GM12878 (cell line): ENCODE measurements at regions not wholly inside any gene's neighbourhood (a gene's known extent, or its start where the extent isn't known, plus 50 kb on each side); places are given as distances from the start of the nearest gene placed in this dataset.
A peak's percentile ranks its signal among the peaks of the same experiment; 100 is the strongest.

ENCODE experiments used
- ATAC-seq: fragments of 200-7000 bp; cut with Tn5 transposase; 3 replicates; pipeline ENCODE4 v1.9.1; 2020; ENCODE audit warnings: mild to moderate bottlenecking, moderate library complexity
- BruUV-seq: library from RNA; stranded (reverse); fragments of 400-500 nt; replicated peaks from 2 replicates; lab custom pipeline; 2021; lab: Mats Ljungman, UMichigan
- CTCF ChIA-PET: fragments of 300-600 bp; sonication (Branson Sonifier 250); formaldehyde crosslinking; extraction: SDS; loops from one replicate; lab custom pipeline; 2021; ENCODE audit warnings: inconsistent platforms; lab: Yijun Ruan, JAX
- POLR2A ChIA-PET: fragments of 350-600 bp; formaldehyde crosslinking; extraction: SDS; loops from one replicate; lab custom pipeline; 2021; ENCODE audit warnings: inconsistent platforms; lab: Charles Lee
- RAD21 ChIA-PET: fragments of 300-600 bp; sonication (Branson Sonifier 250); formaldehyde crosslinking; loops from one replicate; lab custom pipeline; 2023; ENCODE audit warnings: antibody characterized with exemption; ENCODE audit not compliant: unreplicated experiment; lab: Charles Lee
- SMC1A ChIA-PET: fragments of 300-600 bp; sonication (Branson Sonifier 250); formaldehyde crosslinking; loops from one replicate; lab custom pipeline; 2023; ENCODE audit not compliant: unreplicated experiment, uncharacterized antibody; lab: Charles Lee
- DNase-seq: peaks from one replicate; pipeline ENCODE4 v3.0.0-alpha.2; 2011; ENCODE audit warnings: low read depth, low spot score
- FAIRE-seq: peaks from 3 replicates; lab custom pipeline; 2011; peaks lifted over from hg19 to GRCh38; lab: Jason Lieb, UNC
- H2AFZ ChIP-seq: 2 replicates; pipeline ENCODE4 v1.6.0; 2011; ENCODE audit warnings: low read depth, low read length, control low read depth; ENCODE audit not compliant: control insufficient read depth
- H3K27ac ChIP-seq: 2 replicates; pipeline ENCODE4 v1.5.1; 2011; ENCODE audit warnings: control low read depth; ENCODE audit not compliant: control insufficient read depth, insufficient read depth
- H3K27me3 ChIP-seq, 2 experiments: replicated peaks in 1 of 2; 2 replicates each; pipeline versions ENCODE4 v1.6.0 to v1.6.1; 2011; ENCODE audit warnings: low read length in 1 of 2; ENCODE audit not compliant: control insufficient read depth in 2 of 2, insufficient read depth in 2 of 2
- H3K36me3 ChIP-seq, 2 experiments: 2 replicates each; pipeline ENCODE4 v1.5.1; 2011; ENCODE audit warnings: low read length in 1 of 2; ENCODE audit not compliant: control insufficient read depth in 2 of 2, insufficient read depth in 2 of 2
- H3K4me1 ChIP-seq: 2 replicates; pipeline ENCODE4 v1.6.1; 2011; ENCODE audit warnings: mild to moderate bottlenecking, low read length, moderate library complexity, mixed read lengths; ENCODE audit not compliant: control insufficient read depth, insufficient read depth
- H3K4me2 ChIP-seq: 2 replicates; pipeline ENCODE4 v1.6.0; 2011; ENCODE audit warnings: control low read depth; ENCODE audit not compliant: control insufficient read depth, insufficient read depth
- H3K4me3 ChIP-seq: fragments of 200-600 bp; sonication (generic); 2 replicates; pipeline ENCODE4 v1.5.1; 2016
- H3K79me2 ChIP-seq: 2 replicates; pipeline ENCODE4 v1.6.0; 2011; ENCODE audit warnings: low read length; ENCODE audit not compliant: control insufficient read depth, insufficient read depth
- H3K9ac ChIP-seq: 2 replicates; pipeline ENCODE4 v1.8.0; 2011; ENCODE audit warnings: low read length, control low read depth, mixed read lengths; ENCODE audit not compliant: control insufficient read depth, insufficient read depth
- H3K9me3 ChIP-seq: replicated peaks from 3 replicates; pipeline ENCODE4 v1.5.1; 2011; ENCODE audit warnings: mild to moderate bottlenecking, low read length; ENCODE audit not compliant: control insufficient read depth, insufficient read depth
- H4K20me1 ChIP-seq: 2 replicates; pipeline ENCODE4 v1.6.0; 2011; ENCODE audit not compliant: control insufficient read depth, insufficient read depth
- ATF3 ChIP-seq: IDR thresholded peaks from 2 replicates; pipeline ENCODE4 v1.6.1; 2011; ENCODE audit warnings: low read depth, mild to moderate bottlenecking, low read length, moderate library complexity, borderline replicate concordance; ENCODE audit errors: extremely low read depth
- MTA2 ChIP-seq: fragments of 450-650 bp; IDR thresholded peaks from 2 replicates; pipeline ENCODE4 v1.6.1; 2016; ENCODE audit warnings: low read depth, mild to moderate bottlenecking, moderate library complexity
- MYB ChIP-seq: fragments of 150-350 bp; IDR thresholded peaks from 2 replicates; pipeline ENCODE4 v1.6.1; 2014; ENCODE audit warnings: mild to moderate bottlenecking, low read depth, low read length, borderline replicate concordance
- NR2C1 ChIP-seq: fragments of 450-650 bp; IDR thresholded peaks from 2 replicates; pipeline ENCODE4 v1.6.1; 2017; ENCODE audit warnings: antibody characterized with exemption, mild to moderate bottlenecking, moderate library complexity
- NRF1 ChIP-seq: conservative IDR thresholded peaks from 2 replicates; pipeline ENCODE4 v1.6.1; 2011; ENCODE audit warnings: mild to moderate bottlenecking, low read depth, low read length, improper control_type of control experiment
- PML ChIP-seq: IDR thresholded peaks from 2 replicates; pipeline ENCODE4 v1.6.1; 2012; ENCODE audit warnings: low read length, inconsistent platforms
- RAD51 ChIP-seq: fragments of 450-650 bp; IDR thresholded peaks from 2 replicates; pipeline ENCODE4 v1.6.1; 2016; ENCODE audit warnings: moderate library complexity, mild to moderate bottlenecking, inconsistent platforms
- SPI1 ChIP-seq: IDR thresholded peaks from 2 replicates; pipeline ENCODE4 v1.6.1; 2011; ENCODE audit warnings: low read depth, mild to moderate bottlenecking, low read length, moderate library complexity, borderline replicate concordance; ENCODE audit not compliant: insufficient read depth
- TBL1XR1 ChIP-seq: IDR thresholded peaks from 2 replicates; pipeline ENCODE4 v1.6.1; 2012; ENCODE audit warnings: low read depth, low read length, improper control_type of control experiment
- ZZZ3 ChIP-seq: IDR thresholded peaks from 2 replicates; pipeline ENCODE4 v1.6.1; 2011; ENCODE audit warnings: low read depth; ENCODE audit not compliant: control insufficient read depth, insufficient read length
- WGBS: methylation state at CpG from one replicate; pipeline ENCODE4 v1.1.6; 2016; ENCODE audit warnings: low lambda C conversion rate; ENCODE audit not compliant: insufficient replicate concordance, insufficient coverage; ENCODE audit errors: missing lambda C conversion rate; 5-methylcytosine and 5-hydroxymethylcytosine counted together
- in situ Hi-C: fragments of 300-500 bp; cut with MboI; formaldehyde crosslinking; loops from 9 replicates; pipeline ENCODE4 v1.14.3; 2018; ENCODE audit warnings: mixed read lengths
- intact Hi-C: fragments of 100-400 bp; cut with micrococcal nuclease; formaldehyde crosslinking; loops from one replicate; pipeline ENCODE4 v1.14.2; 2022; ENCODE audit not compliant: unreplicated experiment
- TF ChIP-seq, protein P1 (sequence below): fragments of 450-650 bp; IDR thresholded peaks from 2 replicates; pipeline ENCODE4 v1.6.1; 2017; ENCODE audit warnings: mild to moderate bottlenecking

GRCh38 chr7:116145245-116145852 is 65.0 kb upstream of the TES start (continued):
- TF ChIP-seq TBL1XR1 (no peak), ATF3 (no peak), NRF1 (no peak), SPI1 (peak; percentile 20; the same call in 1 of the 2 replicates), RAD51 (no peak), NR2C1 (no peak), PML (no peak), MTA2 (no peak), MYB (no peak)
- TF ChIP-seq, protein P1, sequence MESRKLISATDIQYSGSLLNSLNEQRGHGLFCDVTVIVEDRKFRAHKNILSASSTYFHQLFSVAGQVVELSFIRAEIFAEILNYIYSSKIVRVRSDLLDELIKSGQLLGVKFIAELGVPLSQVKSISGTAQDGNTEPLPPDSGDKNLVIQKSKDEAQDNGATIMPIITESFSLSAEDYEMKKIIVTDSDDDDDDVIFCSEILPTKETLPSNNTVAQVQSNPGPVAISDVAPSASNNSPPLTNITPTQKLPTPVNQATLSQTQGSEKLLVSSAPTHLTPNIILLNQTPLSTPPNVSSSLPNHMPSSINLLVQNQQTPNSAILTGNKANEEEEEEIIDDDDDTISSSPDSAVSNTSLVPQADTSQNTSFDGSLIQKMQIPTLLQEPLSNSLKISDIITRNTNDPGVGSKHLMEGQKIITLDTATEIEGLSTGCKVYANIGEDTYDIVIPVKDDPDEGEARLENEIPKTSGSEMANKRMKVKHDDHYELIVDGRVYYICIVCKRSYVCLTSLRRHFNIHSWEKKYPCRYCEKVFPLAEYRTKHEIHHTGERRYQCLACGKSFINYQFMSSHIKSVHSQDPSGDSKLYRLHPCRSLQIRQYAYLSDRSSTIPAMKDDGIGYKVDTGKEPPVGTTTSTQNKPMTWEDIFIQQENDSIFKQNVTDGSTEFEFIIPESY = no peak

- CTCF ChIA-PET = no interaction called here
- Histone ChIP-seq H3K4me2 (no peak overlapping the region), H3K36me3 (no peaks in the 10 kb centered on the region), H4K20me1 (no peaks in the 10 kb centered on the region), H3K4me1 (peaks cover 34% of the 10 kb centered on the region), H3K27ac (no peak overlapping the region), H3K9me3 (no peaks in the 10 kb centered on the region; the same call in 1 of the 3 replicates), H3K27me3 (no peaks in the 10 kb centered on the region; a peak in 1 of 4 replicates), H3K79me2 (no peaks in the 10 kb centered on the region), H2AFZ (no peak overlapping the region), H3K4me3 (no peak overlapping the region), H3K9ac (no peak overlapping the region)
- no peak for TF ChIP-seq ZZZ3
- intact Hi-C loops (no loop called here), in situ Hi-C loops (no loop called here)
- POLR2A ChIA-PET = no interaction called here
- RAD21 ChIA-PET = no interaction called here
- 64% methylated on average over 3 of the region's 3 CpGs for whole genome bisulfite sequencing
- SMC1A ChIA-PET = interaction anchor here (1.0 kb wide), 1 partner anchor 77 kb away, joined by 3 read pairs; no protein-coding TSS in a partner anchor
- no TSS peak for BruUV-seq
- no peak for ATAC-seq
- no peak for DNase-seq
- no peak for FAIRE-seq
Measured at GRCh38 chr7:116148108-116148507, 62.2 kb upstream of the TES start.
